ENCODE measurements at regions not wholly inside any gene's neighbourhood (a gene's known extent, or its start where the extent isn't known, plus 50 kb on each side); places are given as distances from the start of the nearest gene placed in this dataset.

- peak; percentile 63 to 65 for DNase-seq (ENCODE audit: low read depth in 2 of 2)
Observed at GRCh38 chr18:67600181-67601180, 84.0 kb upstream of the DSEL start.

- DNase-seq (ENCODE audit: low read depth in 2 of 2), result peak; percentile 77 to 80
Observed at GRCh38 chr18:67599277-67599676, 82.8 kb upstream of the DSEL start.

GRCh38 chr18:67597759-67598158 lies 81.2 kb upstream of the DSEL start:
- no peak for DNase-seq (ENCODE audit: low read depth in 2 of 2)

GRCh38 chr18:67596003-67596402 lies 79.5 kb upstream of the DSEL start:
- DNase-seq (ENCODE audit: low read depth in 2 of 2), result no peak

GRCh38 chr18:67590571-67591141 lies 74.1 kb upstream of the DSEL start:
- DNase-seq (ENCODE audit: low read depth in 2 of 2), result no peak

GRCh38 chr18:67589325-67589724 lies 72.8 kb upstream of the DSEL start:
- no peak for DNase-seq (ENCODE audit: low read depth in 2 of 2)

- no peak for DNase-seq (ENCODE audit: low read depth in 2 of 2)
Observed at GRCh38 chr18:67586101-67586500, 69.6 kb upstream of the DSEL start.

- DNase-seq (ENCODE audit: low read depth in 2 of 2), result peak in 1 of 2 experiments; percentile 29
Observed at GRCh38 chr18:67583621-67584020, 67.1 kb upstream of the DSEL start.

GRCh38 chr18:67582488-67582887 lies 66.0 kb upstream of the DSEL start:
- DNase-seq (ENCODE audit: low read depth in 2 of 2), result no peak

GRCh38 chr18:67581178-67581577 lies 64.7 kb upstream of the DSEL start:
- no peak for DNase-seq (ENCODE audit: low read depth in 2 of 2)

GRCh38 chr18:67577386-67577785 lies 60.9 kb upstream of the DSEL start:
- peak in 1 of 2 experiments; percentile 36 for DNase-seq (ENCODE audit: low read depth in 2 of 2)

GRCh38 chr18:67574749-67575148 lies 58.2 kb upstream of the DSEL start:
- no peak for DNase-seq (ENCODE audit: low read depth in 2 of 2)

GRCh38 chr18:67568166-67568565 lies 51.6 kb upstream of the DSEL start:
- no peak for DNase-seq (ENCODE audit: low read depth in 2 of 2)
